CD4-positive, alpha-beta T cell treated with Interleukin-10 for 1 hour (primary cell): ENCODE measurements at regions not wholly inside any gene's neighbourhood (a gene's known extent, or its start where the extent isn't known, plus 50 kb on each side); places are given as distances from the start of the nearest gene placed in this dataset.

ENCODE experiments used
- DNase-seq: peaks from one replicate; pipeline ENCODE4 v3.0.0-alpha.2; 2020

GRCh38 chr3:181764544-181764943 lies 52.8 kb downstream of the SOX2 start:
- DNase-seq = no peak

GRCh38 chr3:181770296-181770695 lies 58.6 kb downstream of the SOX2 start:
- DNase-seq = no peak

- DNase-seq = no peak
Measured at GRCh38 chr3:181771120-181771519, 59.4 kb downstream of the SOX2 start.

GRCh38 chr3:181772166-181772565 lies 60.4 kb downstream of the SOX2 start:
- no peak for DNase-seq

- no peak for DNase-seq
Measured at GRCh38 chr3:181773921-181774320, 62.2 kb downstream of the SOX2 start.

- DNase-seq = no peak
Measured at GRCh38 chr3:181782306-181782954, 70.7 kb downstream of the SOX2 start.

- no peak for DNase-seq
Measured at GRCh38 chr3:181790561-181790960, 78.8 kb downstream of the SOX2 start.

- DNase-seq = no peak
Measured at GRCh38 chr3:181791056-181791955, 79.6 kb downstream of the SOX2 start.

GRCh38 chr3:181793006-181793405 lies 81.3 kb downstream of the SOX2 start:
- DNase-seq = no peak

GRCh38 chr3:181794011-181794790 lies 82.5 kb downstream of the SOX2 start:
- DNase-seq = no peak

GRCh38 chr3:181796641-181797040 lies 84.9 kb downstream of the SOX2 start:
- no peak for DNase-seq

GRCh38 chr3:181797431-181797830 lies 85.7 kb downstream of the SOX2 start:
- no peak for DNase-seq

GRCh38 chr3:181805703-181806102 lies 94.0 kb downstream of the SOX2 start:
- no peak for DNase-seq

GRCh38 chr3:181808053-181808452 lies 96.3 kb downstream of the SOX2 start:
- no peak for DNase-seq

- no peak for DNase-seq
Measured at GRCh38 chr3:181823716-181824115, 112.0 kb downstream of the SOX2 start.

GRCh38 chr3:181824961-181825360 lies 113.2 kb downstream of the SOX2 start:
- DNase-seq = no peak

- DNase-seq = no peak
Measured at GRCh38 chr3:181839039-181839915, 127.6 kb downstream of the SOX2 start.

- no peak for DNase-seq
Measured at GRCh38 chr3:181839916-181840297, 128.2 kb downstream of the SOX2 start.

- no peak for DNase-seq
Measured at GRCh38 chr3:181844211-181844610, 132.5 kb downstream of the SOX2 start.

- DNase-seq = no peak
Measured at GRCh38 chr3:181847276-181847675, 135.6 kb downstream of the SOX2 start.

- DNase-seq = no peak
Measured at GRCh38 chr3:181851063-181851462, 139.3 kb downstream of the SOX2 start.

GRCh38 chr3:181855825-181856224 lies 144.1 kb downstream of the SOX2 start:
- DNase-seq = no peak

GRCh38 chr3:181859518-181859917 lies 147.8 kb downstream of the SOX2 start:
- no peak for DNase-seq
